ENCODE measurements at regions not wholly inside any gene's neighbourhood (a gene's known extent, or its start where the extent isn't known, plus 50 kb on each side); places are given as distances from the start of the nearest gene placed in this dataset.

GRCh38 chr16:26701243-26701886 is 365.4 kb upstream of the C16orf82 start:
- BruUV-seq (replicated peaks), result no TSS peak
- intact Hi-C loops (cut with micrococcal nuclease), result no loop called here
- ChIA-PET CTCF (no interaction called here), POLR2A (no interaction called here)
- Mint-ChIP-seq H3K4me3 (ENCODE audit: unreplicated experiment) (no peak overlapping the region), H3K4me1 (ENCODE audit: insufficient read depth, unreplicated experiment) (no peaks in the 10 kb centered on the region), H3K27ac (ENCODE audit: low read depth, unreplicated experiment) (no peak overlapping the region), H3K36me3 (ENCODE audit: insufficient read depth, unreplicated experiment) (no peaks in the 10 kb centered on the region), H3K27me3 (ENCODE audit: insufficient read depth, unreplicated experiment) (no peaks in the 10 kb centered on the region), H3K9me3 (ENCODE audit: unreplicated experiment) (peaks cover 46% of the 10 kb centered on the region)
- DNase-seq (ENCODE audit: unreplicated experiment), result no peak
- TF ChIP-seq, protein P1, sequence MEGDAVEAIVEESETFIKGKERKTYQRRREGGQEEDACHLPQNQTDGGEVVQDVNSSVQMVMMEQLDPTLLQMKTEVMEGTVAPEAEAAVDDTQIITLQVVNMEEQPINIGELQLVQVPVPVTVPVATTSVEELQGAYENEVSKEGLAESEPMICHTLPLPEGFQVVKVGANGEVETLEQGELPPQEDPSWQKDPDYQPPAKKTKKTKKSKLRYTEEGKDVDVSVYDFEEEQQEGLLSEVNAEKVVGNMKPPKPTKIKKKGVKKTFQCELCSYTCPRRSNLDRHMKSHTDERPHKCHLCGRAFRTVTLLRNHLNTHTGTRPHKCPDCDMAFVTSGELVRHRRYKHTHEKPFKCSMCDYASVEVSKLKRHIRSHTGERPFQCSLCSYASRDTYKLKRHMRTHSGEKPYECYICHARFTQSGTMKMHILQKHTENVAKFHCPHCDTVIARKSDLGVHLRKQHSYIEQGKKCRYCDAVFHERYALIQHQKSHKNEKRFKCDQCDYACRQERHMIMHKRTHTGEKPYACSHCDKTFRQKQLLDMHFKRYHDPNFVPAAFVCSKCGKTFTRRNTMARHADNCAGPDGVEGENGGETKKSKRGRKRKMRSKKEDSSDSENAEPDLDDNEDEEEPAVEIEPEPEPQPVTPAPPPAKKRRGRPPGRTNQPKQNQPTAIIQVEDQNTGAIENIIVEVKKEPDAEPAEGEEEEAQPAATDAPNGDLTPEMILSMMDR (IDR thresholded peaks at IDR 0.05; ENCODE audit: unreplicated experiment), result no peak

- Mint-ChIP-seq H3K27ac (ENCODE audit: low read depth, unreplicated experiment) (no peak overlapping the region), H3K4me3 (ENCODE audit: unreplicated experiment) (no peak overlapping the region), H3K4me1 (ENCODE audit: insufficient read depth, unreplicated experiment) (no peaks in the 10 kb centered on the region), H3K27me3 (ENCODE audit: insufficient read depth, unreplicated experiment) (no peaks in the 10 kb centered on the region), H3K9me3 (ENCODE audit: unreplicated experiment) (peaks cover 46% of the 10 kb centered on the region), H3K36me3 (ENCODE audit: insufficient read depth, unreplicated experiment) (no peaks in the 10 kb centered on the region)
- TF ChIP-seq, protein P1 (IDR thresholded peaks at IDR 0.05; ENCODE audit: unreplicated experiment), result no peak
- BruUV-seq (replicated peaks), result no TSS peak
- no peak for DNase-seq (ENCODE audit: unreplicated experiment)
- POLR2A ChIA-PET, result no interaction called here
- intact Hi-C loops (cut with micrococcal nuclease), result no loop called here
- CTCF ChIA-PET, result no interaction called here
These were observed 361.4 kb upstream of the C16orf82 start for GRCh38 chr16:26705346-26705745.

DNA sequence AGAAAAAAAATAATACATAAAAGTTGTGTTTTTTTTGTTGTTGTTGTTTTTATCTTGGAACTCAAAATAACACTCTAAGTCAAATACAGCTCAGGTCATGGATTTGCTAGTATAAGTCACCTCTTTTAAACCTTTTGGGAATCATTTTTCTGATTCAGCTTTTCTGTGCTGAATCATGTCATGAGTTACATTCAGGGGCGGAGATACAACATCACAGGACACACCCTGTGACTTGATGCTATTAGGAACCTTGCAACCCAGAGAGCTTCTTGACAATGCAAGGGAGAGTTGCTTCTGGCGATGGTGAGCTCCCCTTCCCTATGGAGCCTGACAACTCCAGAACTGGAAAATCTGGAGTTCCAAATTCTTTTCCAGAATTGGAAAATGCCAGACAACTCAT is 358.3 kb upstream of the C16orf82 start:
- TF ChIP-seq, protein P1 (IDR thresholded peaks at IDR 0.05; ENCODE audit: unreplicated experiment), result no peak
- H3K4me1 Mint-ChIP-seq (ENCODE audit: insufficient read depth, unreplicated experiment), result no peaks in the 10 kb centered on the region
- no peak for DNase-seq (ENCODE audit: unreplicated experiment)
- H3K4me3 Mint-ChIP-seq (ENCODE audit: unreplicated experiment), result no peak overlapping the region
- no peaks in the 10 kb centered on the region for H3K36me3 Mint-ChIP-seq (ENCODE audit: insufficient read depth, unreplicated experiment)
- intact Hi-C loops (cut with micrococcal nuclease), result no loop called here
- CTCF ChIA-PET, result interaction anchor here (0.6 to 0.9 kb wide), 2 partner anchors 235 to 436 kb away, joined by 3 read pairs; no protein-coding TSS in a partner anchor
- H3K9me3 Mint-ChIP-seq (ENCODE audit: unreplicated experiment), result peaks cover 30% of the 10 kb centered on the region
- H3K27ac Mint-ChIP-seq (ENCODE audit: low read depth, unreplicated experiment), result no peak overlapping the region
- BruUV-seq (replicated peaks), result no TSS peak
- H3K27me3 Mint-ChIP-seq (ENCODE audit: insufficient read depth, unreplicated experiment), result no peaks in the 10 kb centered on the region
- POLR2A ChIA-PET, result no interaction called here

GRCh38 chr16:26709175-26709574 is 357.6 kb upstream of the C16orf82 start:
- Mint-ChIP-seq H3K27me3 (ENCODE audit: insufficient read depth, unreplicated experiment) (no peaks in the 10 kb centered on the region), H3K4me1 (ENCODE audit: insufficient read depth, unreplicated experiment) (no peaks in the 10 kb centered on the region)
- no TSS peak for BruUV-seq (replicated peaks)

More at GRCh38 chr16:26709175-26709574, 357.6 kb upstream of the C16orf82 start:
- H3K36me3 Mint-ChIP-seq (ENCODE audit: insufficient read depth, unreplicated experiment), result no peaks in the 10 kb centered on the region
- no peak overlapping the region for H3K27ac Mint-ChIP-seq (ENCODE audit: low read depth, unreplicated experiment)
- no peak overlapping the region for H3K4me3 Mint-ChIP-seq (ENCODE audit: unreplicated experiment)
- peaks cover 37% of the 10 kb centered on the region for H3K9me3 Mint-ChIP-seq (ENCODE audit: unreplicated experiment)
- ChIA-PET POLR2A (no interaction called here), CTCF (no interaction called here)
- no peak for DNase-seq (ENCODE audit: unreplicated experiment)
- intact Hi-C loops (cut with micrococcal nuclease), result no loop called here
- TF ChIP-seq, protein P1 (IDR thresholded peaks at IDR 0.05; ENCODE audit: unreplicated experiment), result no peak

Measured in MCF 10A (cell line).